H1 (cell line): ENCODE measurements at regions not wholly inside any gene's neighbourhood (a gene's known extent, or its start where the extent isn't known, plus 50 kb on each side); places are given as distances from the start of the nearest gene placed in this dataset.

Source experiments
- CTCF ChIA-PET: fragments of 300-600 bp; sonication (Branson Sonifier 250); formaldehyde crosslinking; loops from one replicate; lab custom pipeline; 2021; ENCODE audit not compliant: partially characterized antibody; lab: Charles Lee
- POLR2A ChIA-PET: fragments of 300-600 bp; sonication (Branson Sonifier 250); formaldehyde crosslinking; loops from one replicate; lab custom pipeline; 2021; ENCODE audit warnings: inconsistent platforms; ENCODE audit not compliant: partially characterized antibody; lab: Charles Lee
- DNase-seq, 2 experiments: peaks; one replicate each; pipeline versions ENCODE4 v3.0.0 to v3.0.0-alpha.2; 2010 to 2022; ENCODE audit warnings: low spot score in 2 of 2, low read depth in 1 of 2, mixed read lengths in 1 of 2
- FAIRE-seq: peaks from 2 replicates; lab custom pipeline; 2011; peaks lifted over from hg19 to GRCh38; lab: Jason Lieb, UNC
- H2AFZ ChIP-seq: 2 replicates; pipeline ENCODE4 v1.8.1; 2012; ENCODE audit warnings: low read length, inconsistent platforms
- H2AK5ac ChIP-seq: 2 replicates; pipeline ENCODE4 v1.6.1; 2013; ENCODE audit warnings: low read depth, low read length
- H2BK120ac ChIP-seq: replicated peaks from 2 replicates; pipeline ENCODE3; 2013; ENCODE audit warnings: low read depth, low read length, inconsistent platforms
- H2BK12ac ChIP-seq: 2 replicates; pipeline ENCODE4 v1.6.1; 2013; ENCODE audit warnings: low read depth, low read length
- H2BK15ac ChIP-seq: 2 replicates; pipeline ENCODE4 v1.6.1; 2013; ENCODE audit warnings: low read length
- H2BK20ac ChIP-seq: 2 replicates; pipeline ENCODE4 v1.6.1; 2013; ENCODE audit warnings: low read length
- H2BK5ac ChIP-seq: 2 replicates; pipeline ENCODE4 v1.6.1; 2013; ENCODE audit warnings: low read depth, low read length
- H3K14ac ChIP-seq: 2 replicates; pipeline ENCODE4 v1.6.1; 2013; ENCODE audit warnings: inconsistent platforms; ENCODE audit not compliant: insufficient read length
- H3K18ac ChIP-seq: 2 replicates; pipeline ENCODE4 v1.6.1; 2013; ENCODE audit warnings: low read length; ENCODE audit errors: extremely low read depth
- H3K23ac ChIP-seq: 2 replicates; pipeline ENCODE4 v1.6.1; 2013; ENCODE audit warnings: inconsistent platforms; ENCODE audit not compliant: insufficient read length
- H3K23me2 ChIP-seq: 2 replicates; pipeline ENCODE4 v1.6.1; 2013; ENCODE audit warnings: low read depth, low read length
- H3K27ac ChIP-seq: 2 replicates; pipeline ENCODE4 v1.6.1; 2011; ENCODE audit warnings: low read depth, low read length, inconsistent platforms
- H3K27me3 ChIP-seq, 4 experiments: replicated peaks in 1 of 4; 1 replicate in 1 of 4; 2 replicates in 3 of 4; pipeline versions ENCODE4 v1.6.1 to v1.8.1; 2011 to 2013; ENCODE audit warnings: low read length in 3 of 4, mild to moderate bottlenecking in 3 of 4, inconsistent platforms in 2 of 4, mixed read lengths in 2 of 4, moderate library complexity in 1 of 4; ENCODE audit not compliant: control insufficient read depth in 3 of 4, insufficient read depth in 3 of 4; ENCODE audit errors: extremely low read depth in 1 of 4
- H3K36me3 ChIP-seq, 4 experiments: 2 replicates each; pipeline versions ENCODE4 v1.6.1 to v1.8.1; 2011 to 2013; ENCODE audit warnings: mild to moderate bottlenecking in 4 of 4, low read length in 3 of 4, moderate library complexity in 2 of 4, control low read depth in 1 of 4, inconsistent platforms in 1 of 4; ENCODE audit not compliant: insufficient read depth in 4 of 4, control insufficient read depth in 2 of 4
- H3K4ac ChIP-seq: replicated peaks from 2 replicates; pipeline ENCODE3; 2013; ENCODE audit warnings: low read length, low read depth, mixed read lengths, inconsistent platforms; ENCODE audit not compliant: insufficient read length
- H3K4me1 ChIP-seq, 4 experiments: replicated peaks in 1 of 4; 1 replicate in 1 of 4; 2 replicates in 3 of 4; pipeline versions ENCODE4 v1.6.1 to v1.8.1; 2011 to 2013; ENCODE audit warnings: low read length in 3 of 4, inconsistent platforms in 2 of 4, mixed read lengths in 1 of 4; ENCODE audit not compliant: insufficient read depth in 4 of 4, control insufficient read depth in 3 of 4
- H3K4me2 ChIP-seq, 2 experiments: 2 replicates each; pipeline versions ENCODE4 v1.6.1 to v1.8.1; 2011 to 2013; ENCODE audit warnings: low read depth in 2 of 2, low read length in 2 of 2, control low read depth in 1 of 2, inconsistent platforms in 1 of 2, mild to moderate bottlenecking in 1 of 2; ENCODE audit not compliant: insufficient read depth in 1 of 2
- H3K4me3 ChIP-seq, 4 experiments: fragments of 200-600, 300-600 bp in 1 of 4; sonication (generic), shearing (Covaris generic), sonication (Bioruptor Twin) in 1 of 4; 2 replicates each; pipeline versions ENCODE4 v1.5.1 to v1.8.1; 2011 to 2016; ENCODE audit warnings: low read length in 4 of 4, low read depth in 3 of 4, control low read depth in 2 of 4, inconsistent platforms in 2 of 4, mild to moderate bottlenecking in 2 of 4, mixed read lengths in 1 of 4, moderate library complexity in 1 of 4; ENCODE audit not compliant: insufficient read depth in 2 of 4; ENCODE audit errors: extremely low read depth in 1 of 4
- H3K56ac ChIP-seq: replicated peaks from 2 replicates; pipeline ENCODE3; 2013; ENCODE audit warnings: low read depth, mild to moderate bottlenecking, mixed read lengths, low read length, inconsistent platforms; ENCODE audit not compliant: insufficient read length
- H3K79me1 ChIP-seq: 2 replicates; pipeline ENCODE4 v1.6.1; 2013; ENCODE audit warnings: low read depth, low read length, control low read depth
- H3K79me2 ChIP-seq, 2 experiments: 2 replicates each; pipeline versions ENCODE4 v1.6.1 to v1.8.1; 2012 to 2013; ENCODE audit warnings: low read length in 2 of 2, mild to moderate bottlenecking in 2 of 2, inconsistent platforms in 1 of 2; ENCODE audit not compliant: insufficient read depth in 2 of 2, control insufficient read depth in 1 of 2
- H3K9ac ChIP-seq, 4 experiments: replicated peaks in 1 of 4; 1 replicate in 1 of 4; 2 replicates in 3 of 4; pipeline versions ENCODE4 v1.6.1 to v1.8.1; 2011 to 2013; ENCODE audit warnings: low read depth in 3 of 4, low read length in 3 of 4, control low read depth in 2 of 4, mild to moderate bottlenecking in 2 of 4, moderate library complexity in 2 of 4, inconsistent platforms in 1 of 4; ENCODE audit errors: extremely low read depth in 1 of 4
- H3K9me3 ChIP-seq, 2 experiments: 2 replicates each; pipeline versions ENCODE4 v1.6.1 to v1.8.1; 2012 to 2013; ENCODE audit warnings: mild to moderate bottlenecking in 2 of 2, moderate library complexity in 2 of 2, control low read depth in 1 of 2, inconsistent platforms in 1 of 2, low read depth in 1 of 2, low read length in 1 of 2, mixed read lengths in 1 of 2; ENCODE audit not compliant: insufficient read depth in 2 of 2
- H4K20me1 ChIP-seq, 2 experiments: replicated peaks in 1 of 2; 2 replicates each; pipeline versions ENCODE3 to v1.8.1; 2011 to 2013; ENCODE audit warnings: inconsistent platforms in 2 of 2, low read length in 2 of 2, mild to moderate bottlenecking in 1 of 2; ENCODE audit not compliant: insufficient read depth in 2 of 2, control insufficient read depth in 1 of 2
- H4K5ac ChIP-seq: 2 replicates; pipeline ENCODE4 v1.6.1; 2013; ENCODE audit warnings: low read length, low read depth, mixed read lengths, inconsistent platforms; ENCODE audit not compliant: insufficient read length
- H4K8ac ChIP-seq: 2 replicates; pipeline ENCODE4 v1.8.0; 2013; ENCODE audit warnings: mild to moderate bottlenecking, moderate library complexity, low read length, inconsistent platforms; ENCODE audit not compliant: insufficient read depth; ENCODE audit errors: extremely low read depth
- H4K91ac ChIP-seq: replicated peaks from 2 replicates; pipeline ENCODE3; 2013; ENCODE audit warnings: low read length, mixed read lengths, inconsistent platforms; ENCODE audit not compliant: insufficient read length
- BRCA1 ChIP-seq: IDR thresholded peaks from 2 replicates; pipeline ENCODE4 v1.6.1; 2012; ENCODE audit warnings: low read depth, low read length, improper control_type of control experiment
- CTBP2 ChIP-seq: IDR thresholded peaks from 2 replicates; pipeline ENCODE4 v1.7.0; 2011; ENCODE audit warnings: borderline replicate concordance, mild to moderate bottlenecking, moderate library complexity, mixed read lengths, low read length; ENCODE audit not compliant: insufficient read depth, insufficient read length
- EGR1 ChIP-seq: IDR thresholded peaks from 2 replicates; pipeline ENCODE4 v1.6.1; 2011; ENCODE audit warnings: low read depth, low read length, borderline replicate concordance
- GTF2F1 ChIP-seq: IDR thresholded peaks from 2 replicates; pipeline ENCODE4 v1.6.1; 2012; ENCODE audit warnings: low read depth, low read length, improper control_type of control experiment, borderline replicate concordance
- HDAC2 ChIP-seq, 2 experiments: fragments of 300-600 bp in 1 of 2; sonication (generic) in 1 of 2; IDR thresholded peaks; 2 replicates each; pipeline ENCODE4 v1.6.1; 2011 to 2012; ENCODE audit warnings: low read depth in 2 of 2, low read length in 2 of 2, mild to moderate bottlenecking in 2 of 2, moderate library complexity in 2 of 2, borderline replicate concordance in 1 of 2, inconsistent platforms in 1 of 2
- KDM5A ChIP-seq: fragments of 200-600 bp; IDR thresholded peaks from 2 replicates; pipeline ENCODE4 v1.7.1; 2012; ENCODE audit warnings: mild to moderate bottlenecking, low read length, inconsistent platforms, mixed read lengths
- NANOG ChIP-seq: IDR thresholded peaks from 2 replicates; pipeline ENCODE4 v1.6.1; 2011; ENCODE audit warnings: low read length, low read depth, mild to moderate bottlenecking, inconsistent platforms; ENCODE audit not compliant: insufficient read depth, poor library complexity, severe bottlenecking
- POLR2A ChIP-seq, 2 experiments: IDR thresholded peaks; 1 replicate in 1 of 2; 2 replicates in 1 of 2; pipeline ENCODE4 v1.6.1; 2011; ENCODE audit warnings: low read depth in 2 of 2, low read length in 2 of 2, mild to moderate bottlenecking in 2 of 2; ENCODE audit errors: control extremely low read depth in 1 of 2
- RAD21 ChIP-seq, 2 experiments: IDR thresholded peaks in 1 of 2; conservative IDR thresholded peaks in 1 of 2; 2 replicates each; pipeline ENCODE4 v1.6.1; 2011; ENCODE audit warnings: low read depth in 2 of 2, low read length in 2 of 2, improper control_type of control experiment in 1 of 2, inconsistent platforms in 1 of 2, mild to moderate bottlenecking in 1 of 2, moderate library complexity in 1 of 2
- RBBP5 ChIP-seq: IDR thresholded peaks from 2 replicates; pipeline ENCODE4 v1.7.1; 2012; ENCODE audit warnings: low read depth, mild to moderate bottlenecking, inconsistent platforms, low read length, moderate library complexity, borderline replicate concordance
- RXRA ChIP-seq: IDR thresholded peaks from 2 replicates; pipeline ENCODE4 v1.6.1; 2011; ENCODE audit warnings: low read depth, mild to moderate bottlenecking, low read length, moderate library complexity; ENCODE audit not compliant: insufficient read depth
- SIN3A ChIP-seq, 2 experiments: IDR thresholded peaks in 1 of 2; conservative IDR thresholded peaks in 1 of 2; 2 replicates each; pipeline ENCODE4 v1.6.1; 2011 to 2012; ENCODE audit warnings: low read length in 2 of 2, improper control_type of control experiment in 1 of 2, low read depth in 1 of 2, mild to moderate bottlenecking in 1 of 2
- SIX5 ChIP-seq: IDR thresholded peaks from 2 replicates; pipeline ENCODE4 v1.6.1; 2011; ENCODE audit warnings: mild to moderate bottlenecking, low read depth, low read length
- YY1 ChIP-seq: IDR thresholded peaks from 2 replicates; pipeline ENCODE4 v1.6.1; 2011; ENCODE audit warnings: low read depth, mild to moderate bottlenecking, low read length
- WGBS, 2 experiments: shearing (Covaris generic) in 1 of 2; methylation state at CpG; one replicate each; pipeline versions ENCODE4 v1.1.6 to v1.1.7; 2013 to 2015; ENCODE audit warnings: low lambda C conversion rate in 2 of 2, mixed read lengths in 2 of 2, inconsistent platforms in 1 of 2, low coverage in 1 of 2, missing lambda C conversion rate in 1 of 2; ENCODE audit not compliant: insufficient replicate concordance in 2 of 2, insufficient coverage in 1 of 2, insufficient read length in 1 of 2; ENCODE audit errors: extremely low coverage in 1 of 2, missing lambda C conversion rate in 1 of 2; 5-methylcytosine and 5-hydroxymethylcytosine counted together

DNA sequence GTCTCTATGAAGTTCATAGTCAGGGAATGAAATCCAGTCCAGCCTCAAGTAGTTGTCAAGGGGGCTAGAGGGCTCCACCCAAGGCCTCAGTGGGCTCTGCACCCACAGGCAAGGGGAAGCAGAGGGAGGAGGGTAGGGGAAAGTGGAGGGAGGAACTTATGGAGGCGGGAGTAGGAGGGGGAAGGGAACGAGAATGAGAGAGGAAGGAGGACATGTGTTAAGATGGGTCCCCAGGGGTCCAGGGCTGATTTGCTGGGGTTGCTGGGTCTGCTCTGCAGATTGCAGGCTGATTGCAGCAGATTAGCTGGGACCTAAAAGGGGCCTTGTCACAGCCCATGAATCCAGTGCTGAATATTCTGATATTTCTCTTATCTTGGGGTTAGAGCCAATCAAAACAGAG is 166.9 kb upstream of the IL12B start:
- peaks cover 0 to 5% (median 0%) of the 10 kb centered on the region in 4 experiments; a peak in 2 of 7 replicates for H3K4me1 ChIP-seq
- H3K14ac ChIP-seq = no peak overlapping the region
- no peak overlapping the region for H3K56ac ChIP-seq
- ChIA-PET CTCF (interaction anchor here (0.6 to 0.9 kb wide), 2 partner anchors 13 to 138 kb away, joined by 3 read pairs; no protein-coding TSS in a partner anchor), POLR2A (no interaction called here)
- H3K9ac ChIP-seq = no peak overlapping the region
- no peak overlapping the region for H2AFZ ChIP-seq
- H3K36me3 ChIP-seq = no peaks in the 10 kb centered on the region
- no peak overlapping the region for H4K91ac ChIP-seq
- H2BK120ac ChIP-seq = no peak overlapping the region
- H3K4me2 ChIP-seq = no peak overlapping the region
- no peaks in the 10 kb centered on the region for H3K79me1 ChIP-seq
- no peak overlapping the region for H2BK15ac ChIP-seq
- no peak overlapping the region for H3K4ac ChIP-seq
- no peak overlapping the region; the same call in 1 of the 2 replicates for H3K18ac ChIP-seq
- H4K8ac ChIP-seq = no peak overlapping the region
- 70% methylated on average over 2 of the region's 2 CpGs; no CpG with 5 or more reads in 1 of the 2 experiments for WGBS, 2 experiments
- no peaks in the 10 kb centered on the region for H3K23me2 ChIP-seq
- no peak overlapping the region for H2BK5ac ChIP-seq
- no peaks in the 10 kb centered on the region for H3K79me2 ChIP-seq
- FAIRE-seq = no peak
- no peak overlapping the region for H3K23ac ChIP-seq
- no peak overlapping the region for H3K27ac ChIP-seq
- H2BK12ac ChIP-seq = no peak overlapping the region
- H2BK20ac ChIP-seq = no peak overlapping the region
- no peak overlapping the region for H2AK5ac ChIP-seq
- H3K4me3 ChIP-seq = no peak overlapping the region
- H3K27me3 ChIP-seq = no peaks in the 10 kb centered on the region
- no peak overlapping the region for H4K5ac ChIP-seq
- H3K9me3 ChIP-seq = no peaks in the 10 kb centered on the region
- no peak for DNase-seq
- H4K20me1 ChIP-seq = no peaks in the 10 kb centered on the region
- no peak for TF ChIP-seq SIX5
- no peak for TF ChIP-seq RBBP5
- TF ChIP-seq YY1 = no peak
- no peak for TF ChIP-seq KDM5A
- TF ChIP-seq POLR2A (IDR thresholded peaks at IDR 0.05; ENCODE audit: control extremely low read depth in 1 of 2, low read depth in 2 of 2, low read length in 2 of 2) = no peak
- TF ChIP-seq NANOG = no peak
- TF ChIP-seq HDAC2 (IDR thresholded peaks at IDR 0.05; ENCODE audit: borderline replicate concordance in 1 of 2, low read depth in 2 of 2, low read length in 2 of 2) = no peak
- TF ChIP-seq EGR1 = no peak
- TF ChIP-seq GTF2F1 = no peak
- no peak for TF ChIP-seq CTBP2
- no peak for TF ChIP-seq BRCA1
- TF ChIP-seq SIN3A (conservative IDR thresholded peaks at IDR 0.05 in 1 of 2, IDR thresholded peaks at IDR 0.05 in 1 of 2; ENCODE audit: low read depth in 1 of 2, low read length in 2 of 2) = no peak
- no peak for TF ChIP-seq RAD21 (IDR thresholded peaks at IDR 0.05 in 1 of 2, conservative IDR thresholded peaks at IDR 0.05 in 1 of 2; ENCODE audit: low read depth in 2 of 2, low read length in 2 of 2)
- no peak for TF ChIP-seq RXRA
